ENCODE measurements at regions not wholly inside any gene's neighbourhood (a gene's known extent, or its start where the extent isn't known, plus 50 kb on each side); places are given as distances from the start of the nearest gene placed in this dataset.
A peak's percentile ranks its signal among the peaks of the same experiment; 100 is the strongest.

- no peak for DNase-seq
- H3K36me3 Mint-ChIP-seq (ENCODE audit: low read depth): 0 out of 2 replicates have a peak, but pooled peaks cover 3% of the 10 kb centered on the region
- H3K27me3 Mint-ChIP-seq (ENCODE audit: insufficient read depth): no peaks in the 10 kb centered on the region
- H3K4me1 Mint-ChIP-seq (ENCODE audit: low read depth): peaks cover 49% of the 10 kb centered on the region
- no peak for TF ChIP-seq CTCF (IDR thresholded peaks at IDR 0.05)
- H3K4me3 Mint-ChIP-seq: no peak overlapping the region
- H3K9me3 Mint-ChIP-seq: no peaks in the 10 kb centered on the region
- no peak overlapping the region for H3K27ac Mint-ChIP-seq
Observed at GRCh38 chr7:46756996-46757395, 824.9 kb downstream of the TNS3 start.

DNA sequence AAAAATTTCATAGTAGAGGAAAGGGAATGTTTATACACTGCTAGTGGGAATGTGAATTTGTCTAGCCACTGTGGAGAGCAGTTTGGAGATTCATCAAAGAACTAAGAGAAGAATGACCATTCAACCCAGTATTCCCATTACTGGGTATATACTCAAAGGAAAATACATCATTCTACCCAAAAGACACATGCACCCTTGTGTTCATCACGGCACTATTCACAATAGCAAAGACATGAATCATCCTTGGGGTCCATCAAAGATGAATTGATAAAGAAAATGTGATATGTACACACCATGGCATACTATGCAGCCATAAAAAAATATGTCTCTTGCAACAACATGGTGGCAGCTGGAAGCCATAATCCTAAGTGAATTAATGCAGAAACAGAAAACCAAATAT, 825.7 kb downstream of the TNS3 start:
- no peak for TF ChIP-seq CTCF (IDR thresholded peaks at IDR 0.05)
- H3K27me3 Mint-ChIP-seq (ENCODE audit: insufficient read depth): no peaks in the 10 kb centered on the region
- no peak overlapping the region for H3K27ac Mint-ChIP-seq
- no peak for DNase-seq
- peaks cover 57% of the 10 kb centered on the region for H3K4me1 Mint-ChIP-seq (ENCODE audit: low read depth)
- H3K9me3 Mint-ChIP-seq: no peaks in the 10 kb centered on the region
- 0 out of 2 replicates have a peak, but pooled peaks cover 3% of the 10 kb centered on the region for H3K36me3 Mint-ChIP-seq (ENCODE audit: low read depth)
- no peak overlapping the region for H3K4me3 Mint-ChIP-seq

- Mint-ChIP-seq H3K4me3 (no peak overlapping the region), H3K27ac (no peak overlapping the region), H3K36me3 (ENCODE audit: low read depth) (0 out of 2 replicates have a peak, but pooled peaks cover 3% of the 10 kb centered on the region), H3K9me3 (no peaks in the 10 kb centered on the region), H3K4me1 (ENCODE audit: low read depth) (peaks cover 59% of the 10 kb centered on the region), H3K27me3 (ENCODE audit: insufficient read depth) (no peaks in the 10 kb centered on the region)
- DNase-seq: no peak
- TF ChIP-seq CTCF (IDR thresholded peaks at IDR 0.05): no peak
Observed at GRCh38 chr7:46755120-46756034, 826.5 kb downstream of the TNS3 start.

DNA sequence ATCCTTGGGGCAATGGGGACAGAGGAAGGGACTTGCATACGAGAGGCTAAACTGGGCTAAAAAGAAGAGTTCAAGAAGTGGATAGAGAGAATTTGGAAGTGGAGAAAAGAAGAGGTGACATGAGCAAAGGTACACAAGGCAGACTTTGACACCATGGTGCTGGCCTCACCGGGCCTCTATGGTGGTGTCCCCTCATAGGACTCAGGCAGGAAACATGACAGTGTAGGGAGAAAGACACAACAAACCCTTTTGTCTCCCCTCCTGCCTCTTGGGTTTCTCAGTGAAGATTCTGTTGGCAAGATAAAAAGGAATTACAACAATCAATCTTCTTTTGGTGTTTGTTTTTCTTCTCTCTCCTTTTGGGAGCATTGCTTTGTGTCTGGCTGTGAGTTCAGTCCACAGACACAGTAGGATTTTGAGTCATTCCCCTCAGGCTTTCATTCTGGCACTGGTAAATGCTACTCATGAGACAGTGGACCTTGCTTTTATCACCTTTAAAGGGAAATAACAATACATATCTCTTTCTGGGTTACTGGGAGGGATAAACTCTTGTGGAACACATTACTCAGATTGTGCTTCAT, 827.7 kb downstream of the TNS3 start:
- no peaks in the 10 kb centered on the region for H3K9me3 Mint-ChIP-seq
- H3K4me1 Mint-ChIP-seq (ENCODE audit: low read depth): peaks cover 56% of the 10 kb centered on the region
- 0 out of 2 replicates have a peak, but pooled peaks cover 3% of the 10 kb centered on the region for H3K36me3 Mint-ChIP-seq (ENCODE audit: low read depth)
- DNase-seq: peak; percentile 80
- no peak for TF ChIP-seq CTCF (IDR thresholded peaks at IDR 0.05)
- H3K27me3 Mint-ChIP-seq (ENCODE audit: insufficient read depth): no peaks in the 10 kb centered on the region
- H3K4me3 Mint-ChIP-seq: peak overlapping the region; percentile 7; the same call in 1 of the 2 replicates
- H3K27ac Mint-ChIP-seq: peak overlapping the region; percentile 51

- no peak for DNase-seq
- Mint-ChIP-seq H3K27ac (peak overlapping the region; percentile 51), H3K36me3 (ENCODE audit: low read depth) (0 out of 2 replicates have a peak, but pooled peaks cover 3% of the 10 kb centered on the region), H3K9me3 (no peaks in the 10 kb centered on the region), H3K4me1 (ENCODE audit: low read depth) (peaks cover 62% of the 10 kb centered on the region), H3K27me3 (ENCODE audit: insufficient read depth) (no peaks in the 10 kb centered on the region), H3K4me3 (peak overlapping the region; percentile 7; the same call in 1 of the 2 replicates)
- TF ChIP-seq CTCF (IDR thresholded peaks at IDR 0.05): no peak
Observed at GRCh38 chr7:46753662-46754061, 828.2 kb downstream of the TNS3 start.
